SJSA1 (cell line): ENCODE measurements at regions not wholly inside any gene's neighbourhood (a gene's known extent, or its start where the extent isn't known, plus 50 kb on each side); places are given as distances from the start of the nearest gene placed in this dataset.

ENCODE experiments used
- DNase-seq, 2 experiments: peaks; one replicate each; pipeline ENCODE4 v3.0.0-alpha.2; 2015 to 2020; ENCODE audit warnings: low spot score in 2 of 2, low read depth in 1 of 2
- H3K27ac ChIP-seq: fragments of 250-450 bp; sonication (Bioruptor Pico); 2 replicates; pipeline ENCODE4 v1.5.1; 2020; ENCODE audit warnings: mild to moderate bottlenecking, moderate library complexity
- H3K27me3 ChIP-seq: fragments of 250-450 bp; sonication (Bioruptor Pico); replicated peaks from 2 replicates; pipeline ENCODE4 v1.5.1; 2020; ENCODE audit warnings: mild to moderate bottlenecking, moderate library complexity
- H3K36me3 ChIP-seq: fragments of 250-450 bp; sonication (Bioruptor Pico); 2 replicates; pipeline ENCODE4 v1.5.1; 2020; ENCODE audit warnings: mild to moderate bottlenecking
- H3K4me1 ChIP-seq: fragments of 250-450 bp; sonication (Bioruptor Pico); replicated peaks from 2 replicates; pipeline ENCODE4 v1.6.1; 2021; ENCODE audit warnings: mild to moderate bottlenecking
- H3K4me3 ChIP-seq: fragments of 250-450 bp; sonication (Bioruptor Pico); 2 replicates; pipeline ENCODE4 v1.5.1; 2020; ENCODE audit warnings: mild to moderate bottlenecking
- H3K9me3 ChIP-seq: fragments of 250-450 bp; sonication (Bioruptor Pico); replicated peaks from 2 replicates; pipeline ENCODE4 v1.5.1; 2020; ENCODE audit warnings: mild to moderate bottlenecking

GRCh38 chr6:121020656-121021055 is 313.6 kb downstream of the TBC1D32 start:
- Histone ChIP-seq H3K27me3 (no peaks in the 10 kb centered on the region), H3K36me3 (no peaks in the 10 kb centered on the region), H3K9me3 (no peaks in the 10 kb centered on the region), H3K27ac (no peak overlapping the region), H3K4me1 (no peaks in the 10 kb centered on the region), H3K4me3 (no peak overlapping the region)
- DNase-seq = no peak

DNA sequence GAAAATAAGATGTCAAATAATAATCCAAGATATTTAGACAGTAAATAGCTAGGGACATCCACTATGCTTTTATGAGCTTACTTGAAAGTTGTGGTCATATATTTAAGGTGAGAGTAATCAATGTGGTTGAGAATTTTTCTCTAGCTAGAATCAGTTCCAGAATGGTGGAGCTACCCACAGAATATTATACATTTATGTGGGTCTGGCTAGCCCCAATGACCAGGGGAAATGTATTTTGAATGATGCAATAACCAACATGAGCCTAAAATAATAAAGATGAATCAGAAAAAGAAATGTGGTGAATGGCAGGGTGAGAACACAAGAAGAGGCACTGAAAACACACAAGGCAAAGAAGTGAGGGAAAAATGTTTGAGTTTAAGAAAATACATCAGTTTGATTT is 325.7 kb downstream of the TBC1D32 start:
- Histone ChIP-seq H3K36me3 (no peaks in the 10 kb centered on the region), H3K27ac (no peak overlapping the region), H3K4me1 (no peaks in the 10 kb centered on the region), H3K27me3 (no peaks in the 10 kb centered on the region), H3K9me3 (no peaks in the 10 kb centered on the region), H3K4me3 (no peak overlapping the region)
- no peak for DNase-seq

DNA sequence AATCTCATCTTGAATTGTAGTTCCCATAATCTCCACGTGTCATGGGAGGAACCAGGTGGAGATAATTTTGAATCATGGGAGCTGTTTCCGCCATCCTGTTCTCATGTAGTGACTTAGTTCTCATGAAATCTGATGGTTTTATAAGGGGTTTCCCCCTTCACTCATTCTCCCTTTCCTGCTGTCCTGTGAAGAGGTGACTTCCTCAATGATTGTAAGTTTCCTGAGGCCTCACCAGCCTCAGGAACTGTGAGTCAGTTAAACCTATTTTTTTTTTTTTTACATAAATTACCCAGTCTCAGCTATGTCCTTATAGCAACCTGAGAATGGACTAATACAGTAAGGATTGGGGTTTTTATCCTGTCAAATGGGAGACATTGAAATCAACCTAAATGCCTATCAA is 328.3 kb downstream of the TBC1D32 start:
- no peak for DNase-seq
- Histone ChIP-seq H3K9me3 (no peaks in the 10 kb centered on the region), H3K27ac (no peak overlapping the region), H3K36me3 (no peaks in the 10 kb centered on the region), H3K4me1 (no peaks in the 10 kb centered on the region), H3K4me3 (no peak overlapping the region), H3K27me3 (no peaks in the 10 kb centered on the region)

DNA sequence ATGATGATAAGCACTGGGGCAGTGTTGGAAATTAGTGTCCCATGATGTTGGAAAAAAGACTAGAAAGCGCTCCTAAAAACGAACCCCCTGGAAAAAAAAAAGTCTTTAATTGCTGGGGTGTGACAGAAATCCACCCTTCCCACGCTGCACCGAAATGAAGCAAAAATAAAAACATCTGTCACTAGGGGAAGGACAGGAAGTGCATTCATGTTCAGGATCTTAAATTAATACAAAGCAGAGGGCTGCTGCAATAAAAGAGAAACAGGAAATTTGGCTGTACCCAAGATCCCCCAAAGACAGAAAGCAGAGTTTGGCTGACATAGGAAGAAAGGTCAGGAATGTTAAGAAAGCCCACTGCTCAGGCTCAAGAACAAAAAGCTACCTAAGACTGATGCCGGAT is 333.9 kb downstream of the TBC1D32 start:
- Histone ChIP-seq H3K36me3 (no peaks in the 10 kb centered on the region), H3K4me3 (no peak overlapping the region), H3K27me3 (no peaks in the 10 kb centered on the region), H3K4me1 (no peaks in the 10 kb centered on the region), H3K9me3 (no peaks in the 10 kb centered on the region), H3K27ac (no peak overlapping the region)
- DNase-seq = no peak

DNA sequence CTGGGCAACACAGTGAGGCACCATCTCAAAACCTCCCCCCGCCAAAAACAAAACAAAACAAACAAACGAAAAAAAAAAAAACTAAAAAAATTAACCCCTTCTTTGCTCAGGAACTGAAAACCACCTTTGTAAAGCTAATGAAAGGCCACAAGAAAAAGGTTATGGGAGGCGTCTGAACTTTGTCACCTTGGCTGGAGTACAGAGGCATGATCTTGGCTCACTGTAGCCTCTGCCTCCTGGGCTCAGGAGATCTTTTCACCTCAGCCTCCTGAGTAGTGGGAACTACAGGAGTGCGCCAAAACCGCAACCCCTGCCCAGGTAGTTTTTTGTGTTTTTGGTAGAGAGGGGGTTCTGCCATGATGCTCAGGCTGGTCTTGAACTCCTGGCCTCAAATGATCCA is 337.9 kb downstream of the TBC1D32 start:
- DNase-seq = no peak
- Histone ChIP-seq H3K27ac (no peak overlapping the region), H3K4me3 (no peak overlapping the region), H3K9me3 (no peaks in the 10 kb centered on the region), H3K36me3 (no peaks in the 10 kb centered on the region), H3K27me3 (no peaks in the 10 kb centered on the region), H3K4me1 (no peaks in the 10 kb centered on the region)

DNA sequence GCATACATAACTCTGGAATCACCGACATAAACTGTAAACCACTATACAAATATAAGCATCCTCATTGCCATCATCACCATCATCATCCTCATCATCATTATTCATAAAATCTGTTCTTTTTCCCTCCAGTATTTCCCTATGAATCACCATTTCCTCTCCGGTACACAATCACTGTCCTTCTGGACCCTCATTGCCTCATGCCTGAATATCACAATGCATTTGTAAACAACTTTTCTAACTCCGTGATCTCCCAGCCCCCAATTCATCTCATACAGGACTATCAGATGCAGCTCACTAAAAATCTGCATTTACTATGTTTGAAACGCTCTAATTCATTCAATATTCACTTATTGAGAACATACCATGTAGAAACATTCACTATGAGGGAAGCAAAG is 339.7 kb downstream of the TBC1D32 start:
- H3K27ac ChIP-seq = no peak overlapping the region
- H3K4me3 ChIP-seq = no peak overlapping the region
- no peak for DNase-seq
- H3K36me3 ChIP-seq = no peaks in the 10 kb centered on the region
- H3K27me3 ChIP-seq = no peaks in the 10 kb centered on the region
- no peaks in the 10 kb centered on the region for H3K9me3 ChIP-seq
- no peaks in the 10 kb centered on the region for H3K4me1 ChIP-seq

- no peak for DNase-seq
- Histone ChIP-seq H3K9me3 (no peaks in the 10 kb centered on the region), H3K27ac (no peak overlapping the region)
Measured at GRCh38 chr6:120993929-120994572, 340.2 kb downstream of the TBC1D32 start.

GRCh38 chr6:120992257-120992656 is 342.0 kb downstream of the TBC1D32 start:
- no peak for DNase-seq
- Histone ChIP-seq H3K4me1 (no peaks in the 10 kb centered on the region), H3K27me3 (no peaks in the 10 kb centered on the region), H3K36me3 (no peaks in the 10 kb centered on the region), H3K4me3 (no peak overlapping the region), H3K27ac (no peak overlapping the region), H3K9me3 (no peaks in the 10 kb centered on the region)

More at GRCh38 chr6:120993929-120994572, 340.2 kb downstream of the TBC1D32 start:
- H3K4me3 ChIP-seq = no peak overlapping the region
- H3K36me3 ChIP-seq = no peaks in the 10 kb centered on the region
- no peaks in the 10 kb centered on the region for H3K4me1 ChIP-seq
- no peaks in the 10 kb centered on the region for H3K27me3 ChIP-seq

DNA sequence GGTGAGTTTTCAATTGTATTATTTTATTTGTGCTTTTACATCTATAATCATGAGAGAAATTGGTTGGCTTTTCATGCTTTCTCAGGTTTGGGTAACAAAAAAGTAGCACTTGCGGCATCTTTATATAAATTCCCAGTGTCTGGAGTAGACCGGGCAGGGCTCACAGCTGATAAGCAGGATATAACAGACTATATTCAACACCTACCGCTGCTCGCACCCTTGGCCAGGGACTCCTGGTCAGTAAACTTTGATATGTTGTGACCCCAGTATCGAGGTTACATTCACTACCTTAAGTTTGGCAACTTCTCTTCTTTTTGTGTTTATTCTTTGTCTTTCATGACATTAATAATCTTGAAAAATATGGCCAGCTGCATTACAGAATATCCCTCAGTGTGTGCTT is 343.4 kb downstream of the TBC1D32 start:
- no peaks in the 10 kb centered on the region for H3K4me1 ChIP-seq
- no peak overlapping the region for H3K4me3 ChIP-seq
- DNase-seq = no peak
- H3K36me3 ChIP-seq = no peaks in the 10 kb centered on the region
- H3K9me3 ChIP-seq = no peaks in the 10 kb centered on the region
- no peaks in the 10 kb centered on the region for H3K27me3 ChIP-seq
- H3K27ac ChIP-seq = no peak overlapping the region

DNA sequence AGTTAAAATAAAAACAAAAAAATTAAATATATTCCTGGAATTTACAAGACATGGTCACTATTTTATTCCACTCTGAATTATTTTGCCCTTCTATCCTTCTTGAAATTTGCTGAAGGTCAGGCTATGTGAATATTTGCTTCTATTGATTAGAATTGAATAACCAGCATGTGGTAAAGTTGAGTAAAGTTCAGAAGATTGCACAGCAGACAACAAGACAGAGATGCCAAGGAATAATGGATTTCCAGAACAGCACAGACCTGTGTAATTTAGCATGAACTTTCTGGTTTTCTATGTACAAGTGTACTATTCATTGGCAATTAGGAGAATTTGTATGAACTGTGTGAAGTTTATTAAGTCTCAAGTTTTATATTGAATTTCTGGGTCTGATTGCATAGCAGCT is 352.4 kb downstream of the TBC1D32 start:
- Histone ChIP-seq H3K4me1 (no peaks in the 10 kb centered on the region), H3K27me3 (no peaks in the 10 kb centered on the region), H3K4me3 (no peak overlapping the region), H3K27ac (no peak overlapping the region), H3K9me3 (no peaks in the 10 kb centered on the region), H3K36me3 (no peaks in the 10 kb centered on the region)
- no peak for DNase-seq

DNA sequence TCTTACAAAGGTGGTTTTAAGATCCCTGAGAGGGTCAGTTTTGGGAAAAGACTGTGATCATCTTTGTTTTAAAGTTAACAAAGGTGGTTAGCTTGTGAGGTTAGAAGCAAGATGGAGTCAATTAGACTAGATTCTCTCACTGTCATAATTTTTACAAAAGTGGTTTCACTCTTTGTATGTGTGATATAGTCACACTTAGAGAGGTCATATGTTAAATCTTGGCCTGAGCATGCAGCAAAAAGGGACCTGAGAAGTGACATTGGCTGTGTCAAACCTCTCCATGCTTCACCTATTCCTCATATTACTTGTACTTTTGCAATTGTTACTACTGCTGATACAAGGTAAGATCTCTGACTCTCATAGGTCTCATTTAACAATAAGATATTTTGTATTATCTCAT is 368.0 kb downstream of the TBC1D32 start:
- no peaks in the 10 kb centered on the region for H3K27me3 ChIP-seq
- H3K36me3 ChIP-seq = no peaks in the 10 kb centered on the region
- H3K4me3 ChIP-seq = no peak overlapping the region
- H3K27ac ChIP-seq = no peak overlapping the region
- no peaks in the 10 kb centered on the region for H3K4me1 ChIP-seq
- no peaks in the 10 kb centered on the region for H3K9me3 ChIP-seq
- no peak for DNase-seq

GRCh38 chr6:120965814-120966213 is 368.5 kb downstream of the TBC1D32 start:
- H3K4me1 ChIP-seq = no peaks in the 10 kb centered on the region
- DNase-seq = no peak

GRCh38 chr6:120960761-120961160 is 373.5 kb downstream of the TBC1D32 start:
- Histone ChIP-seq H3K36me3 (no peaks in the 10 kb centered on the region), H3K4me3 (no peak overlapping the region), H3K9me3 (no peaks in the 10 kb centered on the region), H3K27me3 (no peaks in the 10 kb centered on the region), H3K4me1 (no peaks in the 10 kb centered on the region), H3K27ac (no peak overlapping the region)
- DNase-seq = no peak

More at GRCh38 chr6:120965814-120966213, 368.5 kb downstream of the TBC1D32 start:
- H3K4me3 ChIP-seq = no peak overlapping the region
- H3K9me3 ChIP-seq = no peaks in the 10 kb centered on the region
- H3K27ac ChIP-seq = no peak overlapping the region
- no peaks in the 10 kb centered on the region for H3K27me3 ChIP-seq
- H3K36me3 ChIP-seq = no peaks in the 10 kb centered on the region

DNA sequence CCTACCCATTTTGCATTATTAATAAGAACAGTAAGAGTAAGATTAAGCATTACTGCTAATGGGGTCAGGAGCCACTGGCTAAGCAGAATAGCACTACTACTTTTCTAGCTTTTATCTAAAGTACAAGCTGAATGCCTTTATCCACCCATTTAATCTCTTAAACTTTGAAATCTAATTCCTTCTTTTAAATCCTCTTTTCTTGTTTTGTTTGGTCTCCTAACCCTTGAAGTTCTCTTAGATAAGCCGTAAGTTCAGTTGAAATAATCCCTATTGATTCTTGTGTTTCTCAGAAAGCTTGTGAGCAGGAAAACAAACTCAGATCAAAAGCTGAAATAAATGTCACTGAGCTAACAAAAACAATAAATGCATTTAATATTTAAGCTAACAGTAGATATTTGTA is 380.2 kb downstream of the TBC1D32 start:
- Histone ChIP-seq H3K27me3 (no peaks in the 10 kb centered on the region), H3K4me1 (no peaks in the 10 kb centered on the region), H3K9me3 (no peaks in the 10 kb centered on the region), H3K27ac (no peak overlapping the region), H3K4me3 (no peak overlapping the region), H3K36me3 (no peaks in the 10 kb centered on the region)
- no peak for DNase-seq

- Histone ChIP-seq H3K27ac (no peak overlapping the region), H3K4me3 (no peak overlapping the region), H3K36me3 (no peaks in the 10 kb centered on the region), H3K27me3 (no peaks in the 10 kb centered on the region), H3K4me1 (no peaks in the 10 kb centered on the region), H3K9me3 (no peaks in the 10 kb centered on the region)
- no peak for DNase-seq
Measured at GRCh38 chr6:120951258-120951657, 383.0 kb downstream of the TBC1D32 start.
